ENCODE measurements at regions not wholly inside any gene's neighbourhood (a gene's known extent, or its start where the extent isn't known, plus 50 kb on each side); places are given as distances from the start of the nearest gene placed in this dataset.

DNA sequence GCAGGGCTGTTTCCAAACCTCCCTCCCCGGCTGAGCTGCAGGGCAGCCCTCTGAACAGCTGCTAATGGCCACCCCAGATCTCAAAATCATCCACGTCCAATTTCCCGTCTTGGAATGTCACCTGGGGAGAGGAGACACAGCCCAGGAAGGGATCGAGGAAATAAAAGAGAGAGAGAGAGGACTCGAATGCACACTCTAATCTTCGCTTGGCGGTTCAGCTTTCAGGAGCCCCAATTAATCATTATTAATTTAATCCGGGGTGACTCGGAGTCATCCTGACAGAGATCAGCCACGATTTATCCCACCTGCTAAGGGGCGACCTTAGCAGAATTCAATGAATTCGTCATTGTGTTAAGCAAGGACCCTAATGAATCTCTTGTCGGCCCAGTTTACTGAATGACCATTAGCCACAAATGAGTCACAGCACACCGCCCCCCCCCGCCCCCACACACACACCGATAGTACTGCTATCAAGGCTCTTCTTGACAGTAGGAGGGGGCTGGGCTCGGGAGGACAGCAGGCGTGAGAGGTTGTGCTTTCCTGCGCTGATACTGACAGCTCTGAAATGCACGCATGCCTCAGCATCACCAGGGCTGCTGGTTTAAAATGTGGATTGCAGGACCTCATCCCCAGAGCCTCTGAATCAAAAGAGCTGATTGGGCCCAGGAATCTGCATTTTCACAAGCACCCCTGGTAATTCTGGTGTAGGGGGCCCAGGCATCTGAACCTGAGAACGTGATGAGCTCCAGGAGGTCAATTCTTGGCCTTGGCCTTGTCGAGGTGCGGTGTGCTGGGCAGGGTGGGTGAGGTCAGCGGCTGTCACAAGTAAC, 190.0 kb upstream of the CIBAR2 start:
- H2AFZ ChIP-seq, result no peak overlapping the region
- TF ChIP-seq EZH2phosphoT487 (IDR thresholded peaks at IDR 0.05; ENCODE audit: insufficient read depth, low read depth), result no peak
- no peak for TF ChIP-seq EZH2 (IDR thresholded peaks at IDR 0.05; ENCODE audit: insufficient read depth, poor library complexity, severe bottlenecking)
- WGBS, 2 experiments (ENCODE audit: low coverage in 1 of 2, low lambda C conversion rate in 2 of 2, missing lambda C conversion rate in 2 of 2), result 65 to 71% methylated on average over 23 to 24 of the region's 24 CpGs
- no peak overlapping the region for H3K27ac ChIP-seq
- H3K36me3 ChIP-seq (ENCODE audit: low read depth), result no peaks in the 10 kb centered on the region
- H3K27me3 ChIP-seq (replicated peaks; ENCODE audit: insufficient read depth), result no peaks in the 10 kb centered on the region
- no peaks in the 10 kb centered on the region; the same call in 1 of the 2 replicates for H4K20me1 ChIP-seq (ENCODE audit: insufficient read depth)
- H3K79me2 ChIP-seq (ENCODE audit: insufficient read depth), result peaks cover 68% of the 10 kb centered on the region
- no peaks in the 10 kb centered on the region for H3K9me3 ChIP-seq (ENCODE audit: low read depth)
- in situ Hi-C loops (cut with MboI), result no loop called here
- no peak overlapping the region for H3K4me2 ChIP-seq (ENCODE audit: unreplicated experiment)
- H3F3A ChIP-seq (ENCODE audit: insufficient read depth), result peaks cover 11% of the 10 kb centered on the region; the same call in 1 of the 2 replicates
- peaks cover 20% of the 10 kb centered on the region for H3K4me1 ChIP-seq (ENCODE audit: insufficient read depth)
- H3K9me2 ChIP-seq (ENCODE audit: insufficient read depth), result no peaks in the 10 kb centered on the region
- no peak overlapping the region for H3K4me3 ChIP-seq
- no peak overlapping the region for H3K9ac ChIP-seq
- DNase-seq, result peak; percentile 42

- Histone ChIP-seq H4K20me1 (ENCODE audit: insufficient read depth) (no peaks in the 10 kb centered on the region), H3K4me1 (ENCODE audit: insufficient read depth) (peaks cover 20% of the 10 kb centered on the region), H3K9me3 (ENCODE audit: low read depth) (no peaks in the 10 kb centered on the region), H3K4me3 (no peak overlapping the region), H2AFZ (no peak overlapping the region), H3K27ac (no peak overlapping the region), H3K9me2 (ENCODE audit: insufficient read depth) (no peaks in the 10 kb centered on the region), H3K4me2 (ENCODE audit: unreplicated experiment) (no peak overlapping the region), H3K36me3 (ENCODE audit: low read depth) (no peaks in the 10 kb centered on the region), H3K27me3 (replicated peaks; ENCODE audit: insufficient read depth) (no peaks in the 10 kb centered on the region), H3K79me2 (ENCODE audit: insufficient read depth) (peaks cover 68% of the 10 kb centered on the region), H3K9ac (no peak overlapping the region), H3F3A (ENCODE audit: insufficient read depth) (peaks cover 11% of the 10 kb centered on the region; the same call in 1 of the 2 replicates)
- in situ Hi-C loops (cut with MboI), result no loop called here
- WGBS, 2 experiments (ENCODE audit: low coverage in 1 of 2, low lambda C conversion rate in 2 of 2, missing lambda C conversion rate in 2 of 2), result 72 to 77% methylated on average over 25 to 26 of the region's 26 CpGs
- TF ChIP-seq EZH2phosphoT487 (IDR thresholded peaks at IDR 0.05; ENCODE audit: insufficient read depth, low read depth) (no peak), EZH2 (IDR thresholded peaks at IDR 0.05; ENCODE audit: insufficient read depth, poor library complexity, severe bottlenecking) (no peak)
- no peak for DNase-seq
Measured at GRCh38 chr16:85302848-85303353, 190.6 kb upstream of the CIBAR2 start.

DNA sequence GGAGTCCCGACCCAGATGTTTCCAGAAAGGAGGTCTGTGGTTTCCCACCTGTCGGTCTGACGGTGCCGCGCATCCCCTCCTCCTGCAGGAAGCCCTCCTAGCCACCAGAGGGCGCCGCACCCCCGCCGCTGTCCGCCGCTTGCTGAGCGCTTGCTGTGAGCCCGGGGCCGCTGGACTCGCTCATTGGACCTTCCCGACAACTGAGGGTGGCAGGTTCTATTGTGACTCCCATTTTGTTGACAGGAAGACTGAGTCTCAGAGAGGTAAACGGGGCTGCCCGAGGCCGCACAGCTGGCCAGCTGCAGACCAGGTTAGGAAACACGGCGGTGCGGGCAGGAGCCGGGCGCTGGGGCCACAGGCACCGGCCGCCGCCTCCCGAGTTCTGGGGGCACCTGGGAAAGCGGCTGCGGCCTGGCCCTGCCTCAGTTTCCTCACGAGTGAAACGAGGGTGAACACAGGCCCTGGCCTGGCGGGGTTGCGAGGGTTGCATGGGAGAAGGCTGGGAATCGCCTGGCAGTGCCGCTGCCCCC, 191.1 kb upstream of the CIBAR2 start:
- H3K4me2 ChIP-seq (ENCODE audit: unreplicated experiment), result no peak overlapping the region
- no peak overlapping the region for H2AFZ ChIP-seq
- H3K27ac ChIP-seq, result no peak overlapping the region
- no peak for TF ChIP-seq EZH2 (IDR thresholded peaks at IDR 0.05; ENCODE audit: insufficient read depth, poor library complexity, severe bottlenecking)
- no peak for TF ChIP-seq EZH2phosphoT487 (IDR thresholded peaks at IDR 0.05; ENCODE audit: insufficient read depth, low read depth)
- H3K9me3 ChIP-seq (ENCODE audit: low read depth), result no peaks in the 10 kb centered on the region
- in situ Hi-C loops (cut with MboI), result no loop called here
- peaks cover 72% of the 10 kb centered on the region for H3K79me2 ChIP-seq (ENCODE audit: insufficient read depth)
- 68 to 69% methylated on average over 34 of the region's 36 CpGs for WGBS, 2 experiments (ENCODE audit: low coverage in 1 of 2, low lambda C conversion rate in 2 of 2, missing lambda C conversion rate in 2 of 2)
- H3F3A ChIP-seq (ENCODE audit: insufficient read depth), result peaks cover 11% of the 10 kb centered on the region; the same call in 1 of the 2 replicates
- no peaks in the 10 kb centered on the region for H3K27me3 ChIP-seq (replicated peaks; ENCODE audit: insufficient read depth)
- no peaks in the 10 kb centered on the region for H3K36me3 ChIP-seq (ENCODE audit: low read depth)
- DNase-seq, result peak; percentile 61
- no peak overlapping the region for H3K9ac ChIP-seq
- no peak overlapping the region for H3K4me3 ChIP-seq
- peaks cover 20% of the 10 kb centered on the region for H3K4me1 ChIP-seq (ENCODE audit: insufficient read depth)
- no peaks in the 10 kb centered on the region for H3K9me2 ChIP-seq (ENCODE audit: insufficient read depth)
- H4K20me1 ChIP-seq (ENCODE audit: insufficient read depth), result no peaks in the 10 kb centered on the region

GRCh38 chr16:85304337-85304736, 192.1 kb upstream of the CIBAR2 start:
- Histone ChIP-seq H3K4me2 (ENCODE audit: unreplicated experiment) (no peak overlapping the region), H3K4me3 (no peak overlapping the region), H2AFZ (no peak overlapping the region), H3K36me3 (ENCODE audit: low read depth) (no peaks in the 10 kb centered on the region), H3K27me3 (replicated peaks; ENCODE audit: insufficient read depth) (no peaks in the 10 kb centered on the region), H3K9me2 (ENCODE audit: insufficient read depth) (no peaks in the 10 kb centered on the region), H3K27ac (no peak overlapping the region), H3K9ac (no peak overlapping the region), H4K20me1 (ENCODE audit: insufficient read depth) (no peaks in the 10 kb centered on the region), H3K79me2 (ENCODE audit: insufficient read depth) (peaks cover 70% of the 10 kb centered on the region), H3K4me1 (ENCODE audit: insufficient read depth) (peaks cover 20% of the 10 kb centered on the region), H3F3A (ENCODE audit: insufficient read depth) (peaks cover 11% of the 10 kb centered on the region; the same call in 1 of the 2 replicates), H3K9me3 (ENCODE audit: low read depth) (no peaks in the 10 kb centered on the region)
- no peak for TF ChIP-seq EZH2 (IDR thresholded peaks at IDR 0.05; ENCODE audit: insufficient read depth, poor library complexity, severe bottlenecking)
- no peak for TF ChIP-seq EZH2phosphoT487 (IDR thresholded peaks at IDR 0.05; ENCODE audit: insufficient read depth, low read depth)
- in situ Hi-C loops (cut with MboI), result no loop called here
- DNase-seq, result no peak
- WGBS, 2 experiments (ENCODE audit: low coverage in 1 of 2, low lambda C conversion rate in 2 of 2, missing lambda C conversion rate in 2 of 2), result 86 to 89% methylated on average over 5 to 9 of the region's 9 CpGs
